OCI-LY3 (cell line): ENCODE measurements at regions not wholly inside any gene's neighbourhood (a gene's known extent, or its start where the extent isn't known, plus 50 kb on each side); places are given as distances from the start of the nearest gene placed in this dataset.

Source experiments
- H2AFZ ChIP-seq: fragments of 200-600, 300-600 bp; shearing (Covaris generic); 2 replicates; pipeline ENCODE4 v1.6.0; 2014; ENCODE audit warnings: antibody characterized with exemption, low read depth, low read length
- H3K27ac ChIP-seq: fragments of 200-600, 300-600 bp; sonication (generic); 2 replicates; pipeline ENCODE4 v1.5.1; 2014; ENCODE audit warnings: mild to moderate bottlenecking, low read length, moderate library complexity, mixed read lengths
- H3K27me3 ChIP-seq: fragments of 200-600, 300-600 bp; sonication (generic); 2 replicates; pipeline ENCODE4 v1.6.1; 2014; ENCODE audit warnings: low read depth, low read length, mixed read lengths
- H3K36me3 ChIP-seq: fragments of 200-600, 300-600 bp; sonication (generic); replicated peaks from 2 replicates; pipeline ENCODE3; 2014; ENCODE audit warnings: low read depth, low read length, mixed read lengths
- H3K4me1 ChIP-seq: fragments of 300-600, 200-600 bp; sonication (generic); 2 replicates; pipeline ENCODE4 v1.6.1; 2014; ENCODE audit warnings: low read length, mixed read lengths
- H3K4me2 ChIP-seq: fragments of 200-600, 300-600 bp; sonication (generic); 2 replicates; pipeline ENCODE4 v1.6.1; 2014; ENCODE audit warnings: low read length, mixed read lengths
- H3K4me3 ChIP-seq: fragments of 300-600, 200-600 bp; sonication (generic); 2 replicates; pipeline ENCODE4 v1.5.1; 2014; ENCODE audit warnings: antibody characterized with exemption, mild to moderate bottlenecking, low read length, moderate library complexity
- H3K79me2 ChIP-seq: fragments of 300-600, 200-600 bp; shearing (Covaris generic); 2 replicates; pipeline ENCODE4 v1.6.1; 2014; ENCODE audit warnings: mild to moderate bottlenecking, low read length, mixed read lengths
- H3K9ac ChIP-seq: fragments of 300-600, 200-600 bp; shearing (Covaris generic); 2 replicates; pipeline ENCODE4 v1.6.0; 2014; ENCODE audit warnings: mild to moderate bottlenecking, low read length, moderate library complexity
- H3K9me3 ChIP-seq: fragments of 200-600, 300-600 bp; shearing (Covaris generic); 2 replicates; pipeline ENCODE4 v1.6.1; 2014; ENCODE audit warnings: low read length, mixed read lengths; ENCODE audit not compliant: insufficient read depth
- H4K20me1 ChIP-seq: fragments of 200-600, 300-600 bp; sonication (generic); 2 replicates; pipeline ENCODE4 v1.6.1; 2016; ENCODE audit warnings: low read length, mixed read lengths; ENCODE audit not compliant: insufficient read depth
- CTCF ChIP-seq: fragments of 200-600, 300-600 bp; sonication (generic); IDR thresholded peaks from 2 replicates; pipeline ENCODE4 v1.5.1; 2014; ENCODE audit warnings: antibody characterized with exemption, low read length, low read depth
- EZH2phosphoT487 ChIP-seq: fragments of 200-600 bp; shearing (Covaris generic); IDR thresholded peaks from 2 replicates; pipeline ENCODE4 v1.6.1; 2018; ENCODE audit warnings: antibody characterized with exemption, mixed run types, low read depth

DNA sequence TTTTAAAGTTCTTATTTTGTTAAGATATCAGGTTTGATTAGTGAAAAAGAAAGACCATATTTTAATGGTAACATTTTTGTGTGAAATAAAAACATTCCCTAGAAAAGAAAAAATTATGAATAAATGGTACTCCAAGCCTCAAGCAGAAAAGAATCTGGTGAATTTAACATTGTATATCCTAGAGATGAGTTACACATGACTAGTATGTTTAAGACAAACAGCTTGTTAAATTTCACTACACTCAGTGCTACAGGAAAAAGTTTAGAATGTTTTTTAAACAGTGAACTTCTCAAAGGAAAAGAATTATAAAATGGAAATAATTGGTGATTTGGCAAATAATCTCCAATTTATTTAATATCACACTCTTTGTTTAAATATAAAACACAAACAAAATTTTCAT lies 222.7 kb upstream of the MCHR2 start:
- H3K9ac ChIP-seq = no peak overlapping the region
- H2AFZ ChIP-seq = no peak overlapping the region
- no peaks in the 10 kb centered on the region for H3K4me1 ChIP-seq
- H3K27ac ChIP-seq = no peak overlapping the region
- H3K4me3 ChIP-seq = no peak overlapping the region
- no peaks in the 10 kb centered on the region for H3K36me3 ChIP-seq
- no peaks in the 10 kb centered on the region for H3K9me3 ChIP-seq
- no peaks in the 10 kb centered on the region for H3K79me2 ChIP-seq
- no peaks in the 10 kb centered on the region for H4K20me1 ChIP-seq
- no peaks in the 10 kb centered on the region for H3K27me3 ChIP-seq
- H3K4me2 ChIP-seq = no peak overlapping the region
- TF ChIP-seq CTCF (no peak), EZH2phosphoT487 (no peak)

DNA sequence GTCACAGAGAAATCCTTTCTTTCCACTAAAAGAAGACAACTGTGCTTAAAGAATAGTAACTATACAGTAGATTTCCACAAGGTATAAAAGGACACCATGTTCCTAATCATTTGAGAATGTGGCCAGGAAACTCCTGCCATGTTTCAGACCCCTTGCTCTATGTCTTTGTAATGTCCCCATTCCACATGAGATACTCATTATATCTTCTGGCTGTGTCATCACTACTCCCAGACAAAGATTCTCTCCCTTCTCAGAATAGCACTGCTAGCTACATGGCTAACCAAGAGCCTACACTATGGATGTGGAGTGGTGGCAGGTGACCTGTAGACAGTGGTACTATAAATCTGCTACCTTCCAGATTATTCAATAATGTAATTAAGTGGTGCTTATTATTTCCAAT lies 218.1 kb upstream of the MCHR2 start:
- Histone ChIP-seq H3K79me2 (no peaks in the 10 kb centered on the region), H4K20me1 (no peaks in the 10 kb centered on the region), H3K36me3 (no peaks in the 10 kb centered on the region), H3K27ac (no peak overlapping the region), H3K9me3 (no peaks in the 10 kb centered on the region), H3K9ac (no peak overlapping the region), H3K27me3 (no peaks in the 10 kb centered on the region), H3K4me1 (no peaks in the 10 kb centered on the region), H2AFZ (no peak overlapping the region), H3K4me3 (no peak overlapping the region), H3K4me2 (no peak overlapping the region)
- TF ChIP-seq EZH2phosphoT487 (no peak), CTCF (no peak)

- no peak overlapping the region for H3K27ac ChIP-seq
- H3K27me3 ChIP-seq = no peaks in the 10 kb centered on the region
- no peaks in the 10 kb centered on the region for H3K9me3 ChIP-seq
- H3K4me2 ChIP-seq = no peak overlapping the region
- TF ChIP-seq EZH2phosphoT487 = no peak
- TF ChIP-seq CTCF = no peak
- H3K4me1 ChIP-seq = no peaks in the 10 kb centered on the region
- H4K20me1 ChIP-seq = no peaks in the 10 kb centered on the region
- no peak overlapping the region for H2AFZ ChIP-seq
- H3K9ac ChIP-seq = no peak overlapping the region
- no peaks in the 10 kb centered on the region for H3K79me2 ChIP-seq
- H3K4me3 ChIP-seq = no peak overlapping the region
- no peaks in the 10 kb centered on the region for H3K36me3 ChIP-seq
Observed at GRCh38 chr6:100210137-100211117, 216.4 kb upstream of the MCHR2 start.

DNA sequence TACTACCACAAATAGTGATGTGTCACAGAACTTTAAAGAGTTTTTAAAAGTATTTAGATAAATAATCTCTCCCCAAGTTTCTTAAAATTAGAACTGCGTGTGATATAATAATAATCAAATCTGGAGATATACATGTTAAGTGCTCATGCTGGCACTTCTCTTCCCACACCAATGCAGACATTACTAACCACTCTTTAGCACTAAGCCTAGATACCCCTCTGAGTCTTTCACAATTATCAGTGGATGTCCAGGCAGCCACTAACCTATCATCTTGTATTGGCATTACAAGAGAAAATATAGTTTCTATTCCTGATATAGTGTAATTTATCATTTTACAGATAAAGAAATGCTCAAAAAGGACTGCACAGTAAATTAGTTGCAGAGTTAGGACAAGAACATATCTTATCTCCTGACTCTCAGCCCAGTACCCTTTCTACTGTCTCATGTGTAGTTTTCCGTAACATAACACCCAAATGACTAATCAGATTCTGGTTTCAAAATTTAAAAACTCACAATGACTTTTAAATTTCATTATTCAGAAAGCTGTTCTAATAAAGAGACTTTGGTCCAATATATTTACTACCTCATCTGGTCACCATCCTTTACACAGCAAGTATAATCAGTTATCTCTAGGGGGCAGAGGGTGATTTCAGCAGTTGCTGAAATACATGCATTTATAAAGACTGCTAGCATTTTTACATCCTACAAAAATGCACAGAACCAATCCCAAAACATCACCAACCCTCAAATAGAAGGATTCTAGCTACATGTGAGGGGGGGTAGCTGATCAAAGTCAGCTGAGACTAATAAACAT lies 215.5 kb upstream of the MCHR2 start:
- Histone ChIP-seq H3K27ac (no peak overlapping the region), H3K4me3 (no peak overlapping the region), H4K20me1 (no peaks in the 10 kb centered on the region), H3K4me2 (no peak overlapping the region), H3K36me3 (no peaks in the 10 kb centered on the region), H3K79me2 (no peaks in the 10 kb centered on the region), H2AFZ (no peak overlapping the region), H3K27me3 (no peaks in the 10 kb centered on the region), H3K9me3 (no peaks in the 10 kb centered on the region), H3K4me1 (no peaks in the 10 kb centered on the region), H3K9ac (no peak overlapping the region)
- no peak for TF ChIP-seq CTCF
